DND-41 (cell line): ENCODE measurements at regions not wholly inside any gene's neighbourhood (a gene's known extent, or its start where the extent isn't known, plus 50 kb on each side); places are given as distances from the start of the nearest gene placed in this dataset.

Experiments used
- ATAC-seq: fragments of 200-7000 bp; cut with Tn5 transposase; 3 replicates; pipeline ENCODE4 v1.9.1; 2021; ENCODE audit warnings: low read depth; ENCODE audit not compliant: insufficient read depth
- DNase-seq: peaks from one replicate; pipeline ENCODE4 v3.0.0-alpha.2; 2020
- H2AFZ ChIP-seq: 2 replicates; pipeline ENCODE4 v1.6.0; 2012; ENCODE audit warnings: low read depth, low read length
- H3K27ac ChIP-seq: 2 replicates; pipeline ENCODE4 v1.5.1; 2012; ENCODE audit warnings: low read length, inconsistent platforms
- H3K27me3 ChIP-seq: fragments of 200-600 bp; sonication (generic); 2 replicates; pipeline ENCODE4 v1.6.0; 2012; ENCODE audit warnings: low read length, mild to moderate bottlenecking, inconsistent platforms; ENCODE audit not compliant: insufficient read depth, poor library complexity
- H3K36me3 ChIP-seq: 2 replicates; pipeline ENCODE4 v1.5.1; 2012; ENCODE audit warnings: low read length, inconsistent platforms; ENCODE audit not compliant: insufficient read depth
- H3K4me1 ChIP-seq: 2 replicates; pipeline ENCODE4 v1.5.1; 2012; ENCODE audit warnings: mild to moderate bottlenecking, low read length; ENCODE audit not compliant: insufficient read depth
- H3K4me2 ChIP-seq: 2 replicates; pipeline ENCODE4 v1.6.0; 2012; ENCODE audit warnings: mild to moderate bottlenecking, moderate library complexity, low read length, inconsistent platforms; ENCODE audit not compliant: insufficient read depth
- H3K4me3 ChIP-seq, 2 experiments: fragments of 200-600 bp in 1 of 2; shearing (Covaris generic) in 1 of 2; 2 replicates each; pipeline ENCODE4 v1.5.1; 2012 to 2016; ENCODE audit warnings: inconsistent platforms in 2 of 2, low read length in 2 of 2, mild to moderate bottlenecking in 2 of 2, low read depth in 1 of 2, moderate library complexity in 1 of 2
- H3K79me2 ChIP-seq: 2 replicates; pipeline ENCODE4 v1.6.0; 2012; ENCODE audit warnings: low read length, inconsistent platforms; ENCODE audit not compliant: insufficient read depth
- H3K9ac ChIP-seq: 2 replicates; pipeline ENCODE4 v1.6.0; 2012; ENCODE audit warnings: low read depth, mild to moderate bottlenecking, inconsistent platforms, low read length, moderate library complexity
- H3K9me3 ChIP-seq: 2 replicates; pipeline ENCODE4 v1.5.1; 2012; ENCODE audit warnings: low read length, moderate library complexity, mild to moderate bottlenecking, inconsistent platforms; ENCODE audit not compliant: insufficient read depth, severe bottlenecking
- H4K20me1 ChIP-seq: 2 replicates; pipeline ENCODE4 v1.6.0; 2012; ENCODE audit warnings: low read length; ENCODE audit not compliant: insufficient read depth
- CTCF ChIP-seq: IDR thresholded peaks from 2 replicates; pipeline ENCODE4 v1.5.1; 2012; ENCODE audit warnings: borderline replicate concordance, low read length, moderate library complexity, mild to moderate bottlenecking; ENCODE audit not compliant: poor library complexity, severe bottlenecking; ENCODE audit errors: extremely low read depth
- EZH2 ChIP-seq: IDR thresholded peaks from 3 replicates; pipeline ENCODE4 v1.6.1; 2012; ENCODE audit warnings: borderline replicate concordance, low read depth, mild to moderate bottlenecking, moderate library complexity, low read length, inconsistent platforms; ENCODE audit not compliant: severe bottlenecking

- no peak overlapping the region for H2AFZ ChIP-seq
- no peak for TF ChIP-seq CTCF
- no peak for TF ChIP-seq EZH2
- H3K27me3 ChIP-seq, result no peaks in the 10 kb centered on the region
- no peaks in the 10 kb centered on the region for H3K36me3 ChIP-seq
- no peak overlapping the region for H3K4me3 ChIP-seq
- H3K4me2 ChIP-seq, result no peak overlapping the region
- ATAC-seq, result no peak
- H4K20me1 ChIP-seq, result no peaks in the 10 kb centered on the region
- no peaks in the 10 kb centered on the region for H3K4me1 ChIP-seq
- no peak for DNase-seq
- H3K9me3 ChIP-seq, result no peaks in the 10 kb centered on the region
- H3K9ac ChIP-seq, result no peak overlapping the region
- H3K27ac ChIP-seq, result no peak overlapping the region
- no peaks in the 10 kb centered on the region for H3K79me2 ChIP-seq
Measured at GRCh38 chr18:4721545-4721944, 266.4 kb upstream of the DLGAP1 start.

DNA sequence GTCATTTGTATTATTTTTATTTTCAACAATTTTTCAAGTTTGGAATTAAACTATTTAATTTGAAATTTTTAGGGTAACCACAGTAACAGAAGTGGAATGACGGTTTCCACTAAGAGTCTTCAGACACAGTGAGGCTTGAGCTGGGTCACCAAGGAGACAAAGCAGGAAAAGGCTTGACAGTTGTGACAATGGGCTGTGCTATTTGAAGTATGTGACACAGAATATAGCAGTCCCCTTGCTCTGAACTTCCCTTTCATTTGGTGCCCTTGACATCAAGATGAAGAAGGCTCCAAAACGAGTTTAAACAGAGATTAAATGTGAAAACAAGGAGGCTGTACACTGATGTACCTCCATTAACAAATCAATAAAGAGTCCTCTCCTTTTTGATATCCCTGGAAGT is 265.4 kb upstream of the DLGAP1 start:
- Histone ChIP-seq H4K20me1 (no peaks in the 10 kb centered on the region), H2AFZ (no peak overlapping the region), H3K4me1 (no peaks in the 10 kb centered on the region), H3K9me3 (no peaks in the 10 kb centered on the region), H3K4me2 (no peak overlapping the region), H3K27me3 (no peaks in the 10 kb centered on the region), H3K9ac (no peak overlapping the region), H3K79me2 (no peaks in the 10 kb centered on the region), H3K4me3 (no peak overlapping the region), H3K27ac (no peak overlapping the region), H3K36me3 (no peaks in the 10 kb centered on the region)
- DNase-seq, result no peak
- ATAC-seq, result no peak
- TF ChIP-seq EZH2 (no peak), CTCF (no peak)

- Histone ChIP-seq H3K79me2 (no peaks in the 10 kb centered on the region), H3K4me2 (no peak overlapping the region), H3K27ac (no peak overlapping the region), H3K4me3 (no peak overlapping the region), H3K9ac (no peak overlapping the region), H3K36me3 (no peaks in the 10 kb centered on the region), H2AFZ (no peak overlapping the region), H3K4me1 (no peaks in the 10 kb centered on the region), H4K20me1 (no peaks in the 10 kb centered on the region), H3K27me3 (no peaks in the 10 kb centered on the region), H3K9me3 (no peaks in the 10 kb centered on the region)
- ATAC-seq, result no peak
- TF ChIP-seq CTCF, result no peak
- TF ChIP-seq EZH2, result no peak
- no peak for DNase-seq
Measured at GRCh38 chr18:4705894-4706293, 250.8 kb upstream of the DLGAP1 start.

- Histone ChIP-seq H3K36me3 (no peaks in the 10 kb centered on the region), H3K9me3 (no peaks in the 10 kb centered on the region), H3K9ac (no peak overlapping the region), H4K20me1 (no peaks in the 10 kb centered on the region), H3K4me2 (no peak overlapping the region), H2AFZ (no peak overlapping the region), H3K4me3 (no peak overlapping the region), H3K27ac (no peak overlapping the region), H3K79me2 (no peaks in the 10 kb centered on the region), H3K27me3 (no peaks in the 10 kb centered on the region), H3K4me1 (no peaks in the 10 kb centered on the region)
- TF ChIP-seq EZH2 (no peak), CTCF (no peak)
- ATAC-seq (no peak), DNase-seq (no peak)
Measured at GRCh38 chr18:4704781-4705180, 249.7 kb upstream of the DLGAP1 start.
